PFSK-1 (cell line): ENCODE measurements at regions not wholly inside any gene's neighbourhood (a gene's known extent, or its start where the extent isn't known, plus 50 kb on each side); places are given as distances from the start of the nearest gene placed in this dataset.

Source experiments
- FOXP2 ChIP-seq: optimal IDR thresholded peaks from 2 replicates; pipeline ENCODE3; 2011; ENCODE audit warnings: borderline replicate concordance, control low read depth, inconsistent platforms; ENCODE audit not compliant: insufficient read depth; ENCODE audit errors: extremely low read length, extremely low read depth
- POLR2AphosphoS5 ChIP-seq: IDR thresholded peaks from 2 replicates; pipeline ENCODE4 v1.6.1; 2012; ENCODE audit warnings: low read depth, mild to moderate bottlenecking, control low read depth, low read length, moderate library complexity
- REST ChIP-seq, 2 experiments: IDR thresholded peaks; 2 replicates each; pipeline versions ENCODE4 v1.6.1 to v1.8.0; 2011 to 2012; ENCODE audit warnings: low read depth in 2 of 2, low read length in 2 of 2, control low read depth in 1 of 2, inconsistent platforms in 1 of 2, mild to moderate bottlenecking in 1 of 2, moderate library complexity in 1 of 2; ENCODE audit not compliant: insufficient read depth in 1 of 2
- SIN3A ChIP-seq: IDR thresholded peaks from 2 replicates; pipeline ENCODE4 v1.6.1; 2012; ENCODE audit warnings: mild to moderate bottlenecking, low read length, moderate library complexity, borderline replicate concordance; ENCODE audit not compliant: insufficient read depth
- TAF1 ChIP-seq: IDR thresholded peaks from 2 replicates; pipeline ENCODE4 v1.6.1; 2012; ENCODE audit warnings: low read length, control low read depth, borderline replicate concordance; ENCODE audit not compliant: insufficient read depth

- no peak for TF ChIP-seq SIN3A
- TF ChIP-seq FOXP2 = no peak
- no peak for TF ChIP-seq POLR2AphosphoS5
- TF ChIP-seq REST (IDR thresholded peaks at IDR 0.05; ENCODE audit: insufficient read depth in 1 of 2, low read depth in 2 of 2, low read length in 2 of 2) = no peak
- TF ChIP-seq TAF1 = no peak
Observed at GRCh38 chr17:70584255-70584654, 414.9 kb downstream of the KCNJ2 start.

GRCh38 chr17:70588003-70588402 is 418.7 kb downstream of the KCNJ2 start:
- no peak for TF ChIP-seq TAF1
- no peak for TF ChIP-seq SIN3A
- no peak for TF ChIP-seq FOXP2
- no peak for TF ChIP-seq REST (IDR thresholded peaks at IDR 0.05; ENCODE audit: insufficient read depth in 1 of 2, low read depth in 2 of 2, low read length in 2 of 2)
- no peak for TF ChIP-seq POLR2AphosphoS5

- no peak for TF ChIP-seq SIN3A
- no peak for TF ChIP-seq TAF1
- no peak for TF ChIP-seq POLR2AphosphoS5
- no peak for TF ChIP-seq REST (IDR thresholded peaks at IDR 0.05; ENCODE audit: insufficient read depth in 1 of 2, low read depth in 2 of 2, low read length in 2 of 2)
- TF ChIP-seq FOXP2 = no peak
Observed at GRCh38 chr17:70597774-70598173, 428.4 kb downstream of the KCNJ2 start.

GRCh38 chr17:70599198-70599597 is 429.9 kb downstream of the KCNJ2 start:
- TF ChIP-seq SIN3A = no peak
- no peak for TF ChIP-seq POLR2AphosphoS5

GRCh38 chr17:70603226-70603625 is 433.9 kb downstream of the KCNJ2 start:
- no peak for TF ChIP-seq FOXP2

GRCh38 chr17:70604854-70605253 is 435.5 kb downstream of the KCNJ2 start:
- TF ChIP-seq TAF1 (no peak), POLR2AphosphoS5 (no peak), REST (IDR thresholded peaks at IDR 0.05; ENCODE audit: insufficient read depth in 1 of 2, low read depth in 2 of 2, low read length in 2 of 2) (no peak), SIN3A (no peak), FOXP2 (no peak)
